ENCODE measurements at regions not wholly inside any gene's neighbourhood (a gene's known extent, or its start where the extent isn't known, plus 50 kb on each side); places are given as distances from the start of the nearest gene placed in this dataset.

DNA sequence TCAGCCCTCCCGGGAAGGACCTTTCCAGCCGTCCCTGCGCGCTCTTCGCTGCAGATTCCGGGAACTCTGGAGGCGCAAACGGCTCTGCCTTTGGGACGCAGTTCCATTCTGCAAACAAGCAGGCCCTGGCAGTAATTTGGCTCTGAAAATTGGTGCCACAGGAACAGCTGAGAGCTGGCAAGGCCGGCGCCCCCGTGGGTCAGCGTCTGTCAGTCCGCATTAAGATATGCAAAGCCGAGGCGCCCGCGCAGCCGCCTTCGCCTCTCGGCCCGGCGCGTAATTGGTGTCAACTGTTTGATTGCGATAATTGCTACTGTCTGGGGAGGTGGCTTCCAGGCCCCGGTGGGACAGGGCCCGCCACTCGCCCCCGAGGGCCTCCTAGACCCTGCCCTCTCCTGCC, 73.6 kb downstream of the NCR2 start:
- TF ChIP-seq, protein P1, sequence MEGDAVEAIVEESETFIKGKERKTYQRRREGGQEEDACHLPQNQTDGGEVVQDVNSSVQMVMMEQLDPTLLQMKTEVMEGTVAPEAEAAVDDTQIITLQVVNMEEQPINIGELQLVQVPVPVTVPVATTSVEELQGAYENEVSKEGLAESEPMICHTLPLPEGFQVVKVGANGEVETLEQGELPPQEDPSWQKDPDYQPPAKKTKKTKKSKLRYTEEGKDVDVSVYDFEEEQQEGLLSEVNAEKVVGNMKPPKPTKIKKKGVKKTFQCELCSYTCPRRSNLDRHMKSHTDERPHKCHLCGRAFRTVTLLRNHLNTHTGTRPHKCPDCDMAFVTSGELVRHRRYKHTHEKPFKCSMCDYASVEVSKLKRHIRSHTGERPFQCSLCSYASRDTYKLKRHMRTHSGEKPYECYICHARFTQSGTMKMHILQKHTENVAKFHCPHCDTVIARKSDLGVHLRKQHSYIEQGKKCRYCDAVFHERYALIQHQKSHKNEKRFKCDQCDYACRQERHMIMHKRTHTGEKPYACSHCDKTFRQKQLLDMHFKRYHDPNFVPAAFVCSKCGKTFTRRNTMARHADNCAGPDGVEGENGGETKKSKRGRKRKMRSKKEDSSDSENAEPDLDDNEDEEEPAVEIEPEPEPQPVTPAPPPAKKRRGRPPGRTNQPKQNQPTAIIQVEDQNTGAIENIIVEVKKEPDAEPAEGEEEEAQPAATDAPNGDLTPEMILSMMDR (IDR thresholded peaks at IDR 0.05) = no peak
- no peaks in the 10 kb centered on the region for H3K9me3 ChIP-seq (ENCODE audit: control insufficient read depth, low read length)
- H3K9ac ChIP-seq = no peak overlapping the region
- no peak overlapping the region for H3K4me2 ChIP-seq (ENCODE audit: low read length)
- H2AFZ ChIP-seq = no peak overlapping the region
- H3K4me3 ChIP-seq (ENCODE audit: low read depth, low read length) = no peak overlapping the region
- H3K27ac ChIP-seq = no peak overlapping the region
- H3K4me1 ChIP-seq = no peaks in the 10 kb centered on the region
- no peaks in the 10 kb centered on the region for H3K27me3 ChIP-seq (ENCODE audit: control insufficient read depth, insufficient read depth, low read length)
- no peaks in the 10 kb centered on the region for H3K79me2 ChIP-seq
- no peaks in the 10 kb centered on the region for H3K36me3 ChIP-seq (ENCODE audit: control insufficient read depth, insufficient read depth, low read length)

DNA sequence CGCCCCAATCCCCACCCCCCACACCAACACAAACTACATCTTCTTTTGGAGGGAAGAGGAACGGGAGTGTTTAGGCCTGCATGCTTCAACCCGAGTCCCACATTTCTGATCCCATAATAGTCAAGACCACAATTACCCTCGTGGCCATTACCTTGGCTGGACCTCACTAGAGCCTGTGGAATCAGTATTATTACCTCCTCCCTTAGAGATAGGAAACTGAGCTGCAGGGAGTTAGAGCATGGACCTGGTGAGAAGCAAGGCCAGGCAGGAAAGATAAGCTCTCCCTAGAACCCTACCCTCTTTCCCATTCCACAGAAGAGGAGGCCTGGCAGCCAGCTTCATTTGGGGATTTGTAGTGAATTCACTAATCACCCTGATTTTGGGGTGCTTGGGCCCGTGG, 74.1 kb downstream of the NCR2 start:
- Histone ChIP-seq H3K4me1 (no peaks in the 10 kb centered on the region), H3K9ac (no peak overlapping the region), H3K4me2 (ENCODE audit: low read length) (no peak overlapping the region), H2AFZ (no peak overlapping the region), H3K4me3 (ENCODE audit: low read depth, low read length) (no peak overlapping the region), H3K27ac (no peak overlapping the region), H3K27me3 (ENCODE audit: control insufficient read depth, insufficient read depth, low read length) (no peaks in the 10 kb centered on the region), H3K36me3 (ENCODE audit: control insufficient read depth, insufficient read depth, low read length) (no peaks in the 10 kb centered on the region), H3K9me3 (ENCODE audit: control insufficient read depth, low read length) (no peaks in the 10 kb centered on the region), H3K79me2 (no peaks in the 10 kb centered on the region)
- TF ChIP-seq, protein P1 (IDR thresholded peaks at IDR 0.05) = no peak

DNA sequence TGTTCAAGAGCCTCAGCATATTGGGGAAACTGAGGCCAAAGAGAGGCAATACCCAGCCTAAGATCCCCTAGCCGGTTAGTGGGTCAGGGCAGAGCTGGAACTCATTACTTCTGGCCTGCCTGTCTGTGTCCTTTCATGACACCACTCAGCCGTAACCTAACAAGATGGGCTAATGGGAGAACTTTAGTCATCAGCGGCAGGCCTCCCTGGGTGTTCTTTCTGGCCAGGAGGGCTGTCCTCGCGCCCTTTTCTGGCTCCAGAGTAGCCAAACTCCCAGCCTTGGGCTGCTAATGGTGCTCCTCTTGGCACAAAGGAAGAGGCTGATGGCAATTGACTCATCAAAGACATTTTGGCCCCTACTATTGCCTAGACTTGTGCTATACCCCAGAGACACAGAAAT, 76.6 kb downstream of the NCR2 start:
- H3K27ac ChIP-seq = no peak overlapping the region
- H3K9me3 ChIP-seq (ENCODE audit: control insufficient read depth, low read length) = no peaks in the 10 kb centered on the region
- no peak overlapping the region for H3K9ac ChIP-seq
- H3K36me3 ChIP-seq (ENCODE audit: control insufficient read depth, insufficient read depth, low read length) = no peaks in the 10 kb centered on the region
- H3K4me3 ChIP-seq (ENCODE audit: low read depth, low read length) = no peak overlapping the region
- no peaks in the 10 kb centered on the region for H3K27me3 ChIP-seq (ENCODE audit: control insufficient read depth, insufficient read depth, low read length)
- H3K79me2 ChIP-seq = no peaks in the 10 kb centered on the region
- no peak overlapping the region for H3K4me2 ChIP-seq (ENCODE audit: low read length)
- H3K4me1 ChIP-seq = peaks cover 2% of the 10 kb centered on the region
- no peak overlapping the region for H2AFZ ChIP-seq
- TF ChIP-seq, protein P1 (IDR thresholded peaks at IDR 0.05) = no peak

DNA sequence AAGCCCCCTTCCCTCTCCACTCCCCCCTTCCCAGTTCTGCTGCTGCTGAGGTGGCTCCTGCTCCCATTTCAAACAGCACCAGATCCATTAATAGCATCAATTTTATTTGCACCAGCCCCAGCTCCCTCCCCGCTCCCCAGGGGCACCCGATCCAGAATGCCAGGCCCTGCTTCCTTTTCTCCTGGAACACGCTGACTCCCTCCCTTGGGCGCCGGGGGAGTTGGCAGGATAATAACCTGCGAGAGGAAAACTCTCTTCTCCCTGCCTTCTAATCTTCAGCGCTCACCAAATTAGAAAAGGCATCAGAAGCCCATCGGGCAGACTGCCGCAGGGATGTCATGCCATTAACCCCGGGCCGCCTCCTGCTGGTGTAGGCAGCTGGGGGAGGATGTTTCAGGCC, 77.8 kb downstream of the NCR2 start:
- Histone ChIP-seq H3K9ac (no peak overlapping the region), H3K4me3 (ENCODE audit: low read depth, low read length) (no peak overlapping the region), H3K36me3 (ENCODE audit: control insufficient read depth, insufficient read depth, low read length) (no peaks in the 10 kb centered on the region), H2AFZ (no peak overlapping the region), H3K4me1 (peaks cover 2% of the 10 kb centered on the region), H3K79me2 (no peaks in the 10 kb centered on the region), H3K9me3 (ENCODE audit: control insufficient read depth, low read length) (no peaks in the 10 kb centered on the region), H3K27me3 (ENCODE audit: control insufficient read depth, insufficient read depth, low read length) (no peaks in the 10 kb centered on the region), H3K27ac (no peak overlapping the region), H3K4me2 (ENCODE audit: low read length) (no peak overlapping the region)
- TF ChIP-seq, protein P1 (IDR thresholded peaks at IDR 0.05) = no peak

DNA sequence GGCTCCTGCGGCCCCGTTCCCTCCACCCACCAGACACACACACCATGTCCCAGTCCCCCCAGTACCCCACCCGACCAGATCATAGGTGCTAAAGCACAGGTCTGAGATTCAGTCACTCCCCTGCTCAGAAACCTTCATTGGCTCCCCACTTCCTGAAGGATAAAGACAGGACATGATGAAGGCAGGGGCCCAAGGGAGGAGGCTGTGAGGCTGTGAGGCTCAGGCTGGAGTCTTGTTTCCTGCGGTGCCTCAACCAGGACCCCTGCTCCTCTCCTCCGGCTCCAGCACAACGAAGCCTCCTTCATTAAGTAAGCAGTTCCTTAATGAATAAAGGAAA, 81.1 kb downstream of the NCR2 start:
- no peak overlapping the region for H3K4me3 ChIP-seq (ENCODE audit: low read depth, low read length)
- no peaks in the 10 kb centered on the region for H3K79me2 ChIP-seq
- H2AFZ ChIP-seq = no peak overlapping the region
- H3K27ac ChIP-seq = no peak overlapping the region
- H3K27me3 ChIP-seq (ENCODE audit: control insufficient read depth, insufficient read depth, low read length) = no peaks in the 10 kb centered on the region
- H3K4me2 ChIP-seq (ENCODE audit: low read length) = no peak overlapping the region
- H3K9me3 ChIP-seq (ENCODE audit: control insufficient read depth, low read length) = no peaks in the 10 kb centered on the region
- TF ChIP-seq, protein P1 (IDR thresholded peaks at IDR 0.05) = no peak
- H3K36me3 ChIP-seq (ENCODE audit: control insufficient read depth, insufficient read depth, low read length) = no peaks in the 10 kb centered on the region
- no peak overlapping the region for H3K9ac ChIP-seq
- peaks cover 2% of the 10 kb centered on the region for H3K4me1 ChIP-seq
